ENCODE measurements at regions not wholly inside any gene's neighbourhood (a gene's known extent, or its start where the extent isn't known, plus 50 kb on each side); places are given as distances from the start of the nearest gene placed in this dataset.

DNA sequence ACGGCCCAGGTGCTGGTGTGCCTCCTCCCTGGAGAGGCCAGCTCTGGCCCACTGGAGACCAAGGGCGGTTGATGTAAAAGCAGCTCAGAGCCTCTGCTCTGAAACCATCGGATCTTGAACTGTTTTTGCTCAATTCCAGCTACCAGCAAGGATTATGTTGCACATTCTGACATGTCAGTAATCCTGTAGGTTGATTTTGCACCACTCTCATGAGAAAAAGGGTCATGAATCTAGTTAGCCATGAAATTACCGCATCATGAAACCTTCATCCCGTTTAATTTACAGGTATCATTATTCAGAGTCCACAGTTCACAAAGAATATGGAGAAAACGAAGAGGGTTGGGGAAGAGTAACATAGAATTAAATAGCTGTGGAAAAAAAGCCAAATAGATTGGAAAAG, 120.4 kb upstream of the NSMCE3 start:
- no peak overlapping the region for H2BK5ac ChIP-seq (ENCODE audit: insufficient read length, low read length)
- no peak overlapping the region for H3K4ac ChIP-seq (ENCODE audit: low read depth, low read length)
- H4K5ac ChIP-seq (ENCODE audit: insufficient read length, low read depth, low read length): no peak overlapping the region
- no peak overlapping the region for H3K23ac ChIP-seq (ENCODE audit: insufficient read length, low read depth, low read length)
- Mint-ChIP-seq H3K27ac (no peak overlapping the region), H3K36me3 (ENCODE audit: insufficient read depth in 1 of 3, low read depth in 3 of 3) (peaks cover 0 to 7% (median 4%) of the 10 kb centered on the region in 3 experiments; a peak in 4 of 7 replicates), H3K9me3 (peaks cover 10 to 11% of the 10 kb centered on the region in 2 experiments), H3K4me1 (no peaks in the 10 kb centered on the region), H3K4me3 (no peak overlapping the region), H3K27me3 (ENCODE audit: low read depth) (no peaks in the 10 kb centered on the region; the same call in 1 of the 2 replicates)
- H3K27me3 ChIP-seq (ENCODE audit: insufficient read depth, low read length): no peaks in the 10 kb centered on the region
- no peak overlapping the region for H2AK5ac ChIP-seq (ENCODE audit: insufficient read length, low read length)
- H4K91ac ChIP-seq (ENCODE audit: insufficient read length, low read depth, low read length): no peak overlapping the region
- no peak overlapping the region for H3K9ac ChIP-seq (ENCODE audit: extremely low read depth, insufficient read length, low read length)
- H3T11ph ChIP-seq (ENCODE audit: low read length): no peak overlapping the region
- no peak overlapping the region for H4K8ac ChIP-seq (replicated peaks; ENCODE audit: insufficient read length, low read depth, low read length)
- H2BK12ac ChIP-seq (ENCODE audit: insufficient read length, low read depth, low read length): no peak overlapping the region
- H3K9me3 ChIP-seq (ENCODE audit: control insufficient read depth, low read depth, low read length): no peaks in the 10 kb centered on the region
- H3K4me2 ChIP-seq (ENCODE audit: insufficient read depth, insufficient read length, low read length): no peak overlapping the region
- WGBS (ENCODE audit: extremely low coverage, insufficient read length, low lambda C conversion rate): no CpG with 5 or more reads among the region's 6 CpGs
- no peak overlapping the region for H2BK120ac ChIP-seq (ENCODE audit: low read depth, low read length, poor library complexity, severe bottlenecking)
- no peak for DNase-seq
- H3K4me1 ChIP-seq (ENCODE audit: insufficient read depth, low read length): no peaks in the 10 kb centered on the region
- H3K56ac ChIP-seq (ENCODE audit: insufficient read length, low read depth, low read length): no peak overlapping the region
- H3K27ac ChIP-seq (ENCODE audit: insufficient read length, low read depth, low read length): no peak overlapping the region
- no peaks in the 10 kb centered on the region for H4K20me1 ChIP-seq (ENCODE audit: control insufficient read depth, insufficient read depth, insufficient read length)
- H3K14ac ChIP-seq (ENCODE audit: insufficient read depth, low read length): no peak overlapping the region
- no peaks in the 10 kb centered on the region for H3K79me2 ChIP-seq (ENCODE audit: insufficient read depth, low read length)
- no peak overlapping the region for H3K18ac ChIP-seq (ENCODE audit: insufficient read length, low read depth, low read length)
- no peaks in the 10 kb centered on the region for H3K79me1 ChIP-seq (ENCODE audit: insufficient read depth, low read depth, low read length, poor library complexity, severe bottlenecking)
- H2BK20ac ChIP-seq (ENCODE audit: low read depth, low read length, poor library complexity, severe bottlenecking): no peak overlapping the region
- TF ChIP-seq, protein P1, sequence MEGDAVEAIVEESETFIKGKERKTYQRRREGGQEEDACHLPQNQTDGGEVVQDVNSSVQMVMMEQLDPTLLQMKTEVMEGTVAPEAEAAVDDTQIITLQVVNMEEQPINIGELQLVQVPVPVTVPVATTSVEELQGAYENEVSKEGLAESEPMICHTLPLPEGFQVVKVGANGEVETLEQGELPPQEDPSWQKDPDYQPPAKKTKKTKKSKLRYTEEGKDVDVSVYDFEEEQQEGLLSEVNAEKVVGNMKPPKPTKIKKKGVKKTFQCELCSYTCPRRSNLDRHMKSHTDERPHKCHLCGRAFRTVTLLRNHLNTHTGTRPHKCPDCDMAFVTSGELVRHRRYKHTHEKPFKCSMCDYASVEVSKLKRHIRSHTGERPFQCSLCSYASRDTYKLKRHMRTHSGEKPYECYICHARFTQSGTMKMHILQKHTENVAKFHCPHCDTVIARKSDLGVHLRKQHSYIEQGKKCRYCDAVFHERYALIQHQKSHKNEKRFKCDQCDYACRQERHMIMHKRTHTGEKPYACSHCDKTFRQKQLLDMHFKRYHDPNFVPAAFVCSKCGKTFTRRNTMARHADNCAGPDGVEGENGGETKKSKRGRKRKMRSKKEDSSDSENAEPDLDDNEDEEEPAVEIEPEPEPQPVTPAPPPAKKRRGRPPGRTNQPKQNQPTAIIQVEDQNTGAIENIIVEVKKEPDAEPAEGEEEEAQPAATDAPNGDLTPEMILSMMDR (conservative IDR thresholded peaks at IDR 0.05): no peak
- no peak overlapping the region for H2AFZ ChIP-seq (ENCODE audit: low read length)
- H2BK15ac ChIP-seq (ENCODE audit: low read depth, low read length): no peak overlapping the region
- H3K23me2 ChIP-seq (ENCODE audit: insufficient read length, low read depth, low read length, poor library complexity, severe bottlenecking): no peaks in the 10 kb centered on the region

Data from H9 (cell line).